GM12878 (cell line): ENCODE measurements at regions not wholly inside any gene's neighbourhood (a gene's known extent, or its start where the extent isn't known, plus 50 kb on each side); places are given as distances from the start of the nearest gene placed in this dataset.

Experiments
- ATAC-seq: fragments of 200-7000 bp; cut with Tn5 transposase; 3 replicates; pipeline ENCODE4 v1.9.1; 2020; ENCODE audit warnings: mild to moderate bottlenecking, moderate library complexity
- BruUV-seq: library from RNA; stranded (reverse); fragments of 400-500 nt; replicated peaks from 2 replicates; lab custom pipeline; 2021; lab: Mats Ljungman, UMichigan
- CTCF ChIA-PET: fragments of 300-600 bp; sonication (Branson Sonifier 250); formaldehyde crosslinking; extraction: SDS; loops from one replicate; lab custom pipeline; 2021; ENCODE audit warnings: inconsistent platforms; lab: Yijun Ruan, JAX
- POLR2A ChIA-PET: fragments of 350-600 bp; formaldehyde crosslinking; extraction: SDS; loops from one replicate; lab custom pipeline; 2021; ENCODE audit warnings: inconsistent platforms; lab: Charles Lee
- RAD21 ChIA-PET: fragments of 300-600 bp; sonication (Branson Sonifier 250); formaldehyde crosslinking; loops from one replicate; lab custom pipeline; 2023; ENCODE audit warnings: antibody characterized with exemption; ENCODE audit not compliant: unreplicated experiment; lab: Charles Lee
- SMC1A ChIA-PET: fragments of 300-600 bp; sonication (Branson Sonifier 250); formaldehyde crosslinking; loops from one replicate; lab custom pipeline; 2023; ENCODE audit not compliant: unreplicated experiment, uncharacterized antibody; lab: Charles Lee
- DNase-seq: peaks from one replicate; pipeline ENCODE4 v3.0.0-alpha.2; 2011; ENCODE audit warnings: low read depth, low spot score
- FAIRE-seq: peaks from 3 replicates; lab custom pipeline; 2011; peaks lifted over from hg19 to GRCh38; lab: Jason Lieb, UNC
- H2AFZ ChIP-seq: 2 replicates; pipeline ENCODE4 v1.6.0; 2011; ENCODE audit warnings: low read depth, low read length, control low read depth; ENCODE audit not compliant: control insufficient read depth
- H3K27ac ChIP-seq: 2 replicates; pipeline ENCODE4 v1.5.1; 2011; ENCODE audit warnings: control low read depth; ENCODE audit not compliant: control insufficient read depth, insufficient read depth
- H3K27me3 ChIP-seq, 2 experiments: replicated peaks in 1 of 2; 2 replicates each; pipeline versions ENCODE4 v1.6.0 to v1.6.1; 2011; ENCODE audit warnings: low read length in 1 of 2; ENCODE audit not compliant: control insufficient read depth in 2 of 2, insufficient read depth in 2 of 2
- H3K36me3 ChIP-seq, 2 experiments: 2 replicates each; pipeline ENCODE4 v1.5.1; 2011; ENCODE audit warnings: low read length in 1 of 2; ENCODE audit not compliant: control insufficient read depth in 2 of 2, insufficient read depth in 2 of 2
- H3K4me1 ChIP-seq: 2 replicates; pipeline ENCODE4 v1.6.1; 2011; ENCODE audit warnings: mild to moderate bottlenecking, low read length, moderate library complexity, mixed read lengths; ENCODE audit not compliant: control insufficient read depth, insufficient read depth
- H3K4me2 ChIP-seq: 2 replicates; pipeline ENCODE4 v1.6.0; 2011; ENCODE audit warnings: control low read depth; ENCODE audit not compliant: control insufficient read depth, insufficient read depth
- H3K4me3 ChIP-seq: fragments of 200-600 bp; sonication (generic); 2 replicates; pipeline ENCODE4 v1.5.1; 2016
- H3K79me2 ChIP-seq: 2 replicates; pipeline ENCODE4 v1.6.0; 2011; ENCODE audit warnings: low read length; ENCODE audit not compliant: control insufficient read depth, insufficient read depth
- H3K9ac ChIP-seq: 2 replicates; pipeline ENCODE4 v1.8.0; 2011; ENCODE audit warnings: low read length, control low read depth, mixed read lengths; ENCODE audit not compliant: control insufficient read depth, insufficient read depth
- H3K9me3 ChIP-seq: replicated peaks from 3 replicates; pipeline ENCODE4 v1.5.1; 2011; ENCODE audit warnings: mild to moderate bottlenecking, low read length; ENCODE audit not compliant: control insufficient read depth, insufficient read depth
- H4K20me1 ChIP-seq: 2 replicates; pipeline ENCODE4 v1.6.0; 2011; ENCODE audit not compliant: control insufficient read depth, insufficient read depth
- EED ChIP-seq: sonication (generic); IDR thresholded peaks from 2 replicates; pipeline ENCODE4 v1.6.1; 2016; ENCODE audit warnings: antibody characterized with exemption, low read depth
- EP300 ChIP-seq, 2 experiments: fragments of 150-350 bp in 1 of 2; IDR thresholded peaks; 2 replicates each; pipeline ENCODE4 v1.6.1; 2011 to 2012; ENCODE audit warnings: low read depth in 2 of 2, low read length in 2 of 2, borderline replicate concordance in 1 of 2, improper control_type of control experiment in 1 of 2, inconsistent platforms in 1 of 2; ENCODE audit not compliant: control insufficient read depth in 1 of 2
- ETV6 ChIP-seq, 2 experiments: fragments of 450-650 bp in 1 of 2; IDR thresholded peaks in 1 of 2; conservative IDR thresholded peaks in 1 of 2; 2 replicates each; pipeline ENCODE4 v1.6.1; 2014; ENCODE audit warnings: antibody characterized with exemption in 1 of 2, borderline replicate concordance in 1 of 2, low read depth in 1 of 2, mild to moderate bottlenecking in 1 of 2, moderate library complexity in 1 of 2
- JUNB ChIP-seq: IDR thresholded peaks from 2 replicates; pipeline ENCODE4 v1.6.1; 2016; ENCODE audit warnings: antibody characterized with exemption, mild to moderate bottlenecking
- NR2C1 ChIP-seq: fragments of 450-650 bp; IDR thresholded peaks from 2 replicates; pipeline ENCODE4 v1.6.1; 2017; ENCODE audit warnings: antibody characterized with exemption, mild to moderate bottlenecking, moderate library complexity
- SMAD5 ChIP-seq: IDR thresholded peaks from 2 replicates; pipeline ENCODE4 v1.6.1; 2016; ENCODE audit warnings: antibody characterized with exemption, low read depth
- SMARCA5 ChIP-seq: fragments of 450-650 bp; IDR thresholded peaks from 2 replicates; pipeline ENCODE4 v1.6.1; 2017; ENCODE audit warnings: mild to moderate bottlenecking
- WGBS: methylation state at CpG from one replicate; pipeline ENCODE4 v1.1.6; 2016; ENCODE audit warnings: low lambda C conversion rate; ENCODE audit not compliant: insufficient replicate concordance, insufficient coverage; ENCODE audit errors: missing lambda C conversion rate; 5-methylcytosine and 5-hydroxymethylcytosine counted together
- in situ Hi-C: fragments of 300-500 bp; cut with MboI; formaldehyde crosslinking; loops from 9 replicates; pipeline ENCODE4 v1.14.3; 2018; ENCODE audit warnings: mixed read lengths
- intact Hi-C: fragments of 100-400 bp; cut with micrococcal nuclease; formaldehyde crosslinking; loops from one replicate; pipeline ENCODE4 v1.14.2; 2022; ENCODE audit not compliant: unreplicated experiment
- TF ChIP-seq, protein P1 (sequence below): IDR thresholded peaks from 2 replicates; pipeline ENCODE4 v1.6.1; 2011; ENCODE audit warnings: mild to moderate bottlenecking, low read depth, low read length, moderate library complexity; ENCODE audit not compliant: insufficient replicate concordance

DNA sequence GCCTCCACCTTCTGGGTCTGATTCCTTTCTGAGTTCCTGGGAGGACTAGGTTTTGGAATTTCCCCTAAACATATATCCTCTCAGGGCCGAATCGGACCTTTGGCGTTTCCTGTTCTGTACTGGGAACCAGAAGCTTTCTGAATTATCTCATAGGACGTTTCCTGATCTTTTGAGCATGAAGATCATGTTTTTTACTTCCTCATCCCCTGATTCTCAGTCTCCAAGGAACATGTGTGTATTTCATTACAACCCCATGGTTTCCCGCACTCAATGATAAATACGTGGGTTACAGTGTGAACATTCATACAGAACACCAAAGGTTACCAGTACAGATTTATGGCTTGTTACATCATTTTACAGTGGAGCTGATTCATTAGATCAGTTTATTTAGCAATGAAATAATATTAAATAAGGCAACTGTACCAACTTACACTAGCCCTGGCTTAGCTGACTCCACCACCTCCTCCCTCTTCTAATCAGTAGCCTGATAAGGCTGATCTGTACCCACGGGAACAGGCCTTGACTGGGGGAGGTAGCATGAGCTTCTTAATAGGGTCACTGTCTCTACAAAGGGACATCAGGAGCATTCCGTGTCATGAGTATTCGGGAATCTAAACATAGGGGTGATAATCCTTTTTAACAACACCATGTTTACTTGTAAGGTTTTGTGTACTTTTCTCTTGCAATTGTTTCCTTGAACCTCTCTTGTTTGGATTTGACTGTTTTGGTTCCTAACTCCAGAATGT, 57.8 kb upstream of the ERRFI1 start:
- H3K9me3 ChIP-seq: no peaks in the 10 kb centered on the region
- 58% methylated on average over 9 of the region's 9 CpGs for WGBS
- ATAC-seq (no peak), FAIRE-seq (peak; percentile 57), DNase-seq (no peak)
- H4K20me1 ChIP-seq: no peaks in the 10 kb centered on the region
- intact Hi-C loops: no loop called here
- H3K36me3 ChIP-seq: no peaks in the 10 kb centered on the region
- no peaks in the 10 kb centered on the region for H3K79me2 ChIP-seq
- in situ Hi-C loops: no loop called here
- no peak overlapping the region for H3K4me3 ChIP-seq
- no peaks in the 10 kb centered on the region for H3K4me1 ChIP-seq
- no peak overlapping the region for H3K4me2 ChIP-seq
- no peaks in the 10 kb centered on the region for H3K27me3 ChIP-seq
- no peak overlapping the region for H3K9ac ChIP-seq
- SMC1A ChIA-PET: interaction anchor here (1.3 kb wide), 1 partner anchor 69 kb away, joined by 4 read pairs; no protein-coding TSS in a partner anchor
- RAD21 ChIA-PET: interaction anchor here (0.7 to 1.4 kb wide), 3 partner anchors 8 to 83 kb away, joined by 4 read pairs; no protein-coding TSS in a partner anchor
- BruUV-seq: no TSS peak
- H2AFZ ChIP-seq: no peak overlapping the region
- TF ChIP-seq SMAD5 (no peak), SMARCA5 (no peak), EED (peak; percentile 60; the same call in 1 of the 2 replicates), JUNB (0 out of 2 replicates have a peak, but pooled peaks have one; percentile 7), EP300 (IDR thresholded peaks at IDR 0.05; ENCODE audit: borderline replicate concordance in 1 of 2, control insufficient read depth in 1 of 2, low read depth in 2 of 2, low read length in 2 of 2) (no peak), NR2C1 (no peak), ETV6 (conservative IDR thresholded peaks at IDR 0.05 in 1 of 2, IDR thresholded peaks at IDR 0.05 in 1 of 2; ENCODE audit: borderline replicate concordance in 1 of 2, low read depth in 1 of 2) (peak in 1 of 2 experiments; percentile 43; a peak in 1 of 4 replicates)
- TF ChIP-seq, protein P1, sequence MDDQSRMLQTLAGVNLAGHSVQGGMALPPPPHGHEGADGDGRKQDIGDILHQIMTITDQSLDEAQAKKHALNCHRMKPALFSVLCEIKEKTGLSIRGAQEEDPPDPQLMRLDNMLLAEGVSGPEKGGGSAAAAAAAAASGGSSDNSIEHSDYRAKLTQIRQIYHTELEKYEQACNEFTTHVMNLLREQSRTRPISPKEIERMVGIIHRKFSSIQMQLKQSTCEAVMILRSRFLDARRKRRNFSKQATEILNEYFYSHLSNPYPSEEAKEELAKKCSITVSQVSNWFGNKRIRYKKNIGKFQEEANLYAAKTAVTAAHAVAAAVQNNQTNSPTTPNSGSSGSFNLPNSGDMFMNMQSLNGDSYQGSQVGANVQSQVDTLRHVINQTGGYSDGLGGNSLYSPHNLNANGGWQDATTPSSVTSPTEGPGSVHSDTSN: no peak
- H3K27ac ChIP-seq: no peak overlapping the region
- POLR2A ChIA-PET: no interaction called here
- CTCF ChIA-PET: interaction anchor here (0.7 to 1.6 kb wide), 3 partner anchors 10 to 231 kb away, joined by 3 to 4 read pairs (median 4); no protein-coding TSS in a partner anchor
